H9 (cell line): ENCODE measurements at regions not wholly inside any gene's neighbourhood (a gene's known extent, or its start where the extent isn't known, plus 50 kb on each side); places are given as distances from the start of the nearest gene placed in this dataset.

Experiments
- DNase-seq: peaks from one replicate; pipeline ENCODE4 v3.0.0-alpha.2; 2017
- H2AFZ ChIP-seq: one replicate; pipeline ENCODE4 v1.6.1; 2013; ENCODE audit warnings: mild to moderate bottlenecking, low read length, control low read depth, moderate library complexity
- H2AK5ac ChIP-seq: 2 replicates; pipeline ENCODE4 v1.6.1; 2013; ENCODE audit warnings: low read length, control low read depth, mixed read lengths; ENCODE audit not compliant: insufficient read length
- H2BK120ac ChIP-seq: one replicate; pipeline ENCODE4 v1.6.1; 2013; ENCODE audit warnings: low read depth, mild to moderate bottlenecking, low read length, control low read depth, inconsistent platforms; ENCODE audit not compliant: poor library complexity, severe bottlenecking
- H2BK12ac ChIP-seq: 2 replicates; pipeline ENCODE4 v1.6.1; 2013; ENCODE audit warnings: low read length, control low read depth, mixed read lengths, low read depth; ENCODE audit not compliant: insufficient read length
- H2BK15ac ChIP-seq: 2 replicates; pipeline ENCODE4 v1.6.1; 2013; ENCODE audit warnings: low read depth, low read length, control low read depth
- H2BK20ac ChIP-seq: one replicate; pipeline ENCODE4 v1.6.1; 2013; ENCODE audit warnings: low read depth, mild to moderate bottlenecking, low read length, control low read depth, inconsistent platforms; ENCODE audit not compliant: poor library complexity, severe bottlenecking
- H2BK5ac ChIP-seq: 2 replicates; pipeline ENCODE4 v1.6.1; 2013; ENCODE audit warnings: low read length, control low read depth, mixed read lengths; ENCODE audit not compliant: insufficient read length
- H3K14ac ChIP-seq: 2 replicates; pipeline ENCODE4 v1.6.1; 2013; ENCODE audit warnings: low read length, control low read depth; ENCODE audit not compliant: insufficient read depth
- H3K18ac ChIP-seq: 2 replicates; pipeline ENCODE4 v1.6.1; 2013; ENCODE audit warnings: low read depth, mild to moderate bottlenecking, mixed read lengths, low read length, control low read depth; ENCODE audit not compliant: insufficient read length
- H3K23ac ChIP-seq: 2 replicates; pipeline ENCODE4 v1.6.1; 2013; ENCODE audit warnings: low read length, control low read depth, mixed read lengths, low read depth; ENCODE audit not compliant: insufficient read length
- H3K23me2 ChIP-seq: 2 replicates; pipeline ENCODE4 v1.6.1; 2013; ENCODE audit warnings: low read depth, mild to moderate bottlenecking, mixed read lengths, low read length, control low read depth; ENCODE audit not compliant: insufficient read length, poor library complexity, severe bottlenecking
- H3K27ac ChIP-seq: 2 replicates; pipeline ENCODE4 v1.5.1; 2013; ENCODE audit warnings: low read length, control low read depth, mixed read lengths, low read depth; ENCODE audit not compliant: insufficient read length
- H3K27me3 ChIP-seq: 2 replicates; pipeline ENCODE4 v1.6.1; 2013; ENCODE audit warnings: low read length, control low read depth, inconsistent platforms; ENCODE audit not compliant: insufficient read depth
- H3K4ac ChIP-seq: 2 replicates; pipeline ENCODE4 v1.6.1; 2013; ENCODE audit warnings: low read depth, mild to moderate bottlenecking, control low read depth, inconsistent platforms, low read length, moderate library complexity
- H3K4me1 ChIP-seq: 2 replicates; pipeline ENCODE4 v1.6.1; 2013; ENCODE audit warnings: low read length, control low read depth, inconsistent platforms; ENCODE audit not compliant: insufficient read depth
- H3K4me2 ChIP-seq: 2 replicates; pipeline ENCODE4 v1.6.1; 2013; ENCODE audit warnings: low read length, control low read depth, mixed read lengths; ENCODE audit not compliant: insufficient read length, insufficient read depth
- H3K56ac ChIP-seq: 2 replicates; pipeline ENCODE4 v1.6.1; 2013; ENCODE audit warnings: low read depth, mild to moderate bottlenecking, mixed read lengths, low read length, control low read depth; ENCODE audit not compliant: insufficient read length
- H3K79me1 ChIP-seq: 2 replicates; pipeline ENCODE4 v1.6.1; 2013; ENCODE audit warnings: low read depth, mild to moderate bottlenecking, moderate library complexity, low read length, control low read depth, inconsistent platforms; ENCODE audit not compliant: insufficient read depth, poor library complexity, severe bottlenecking
- H3K79me2 ChIP-seq: 2 replicates; pipeline ENCODE4 v1.6.1; 2013; ENCODE audit warnings: low read length, control low read depth, inconsistent platforms; ENCODE audit not compliant: insufficient read depth
- H3K9ac ChIP-seq: 2 replicates; pipeline ENCODE4 v1.6.1; 2013; ENCODE audit warnings: low read length, control low read depth, mixed read lengths; ENCODE audit not compliant: insufficient read length; ENCODE audit errors: extremely low read depth
- H3K9me3 ChIP-seq: one replicate; pipeline ENCODE4 v1.6.1; 2013; ENCODE audit warnings: low read depth, low read length, inconsistent platforms; ENCODE audit not compliant: control insufficient read depth
- H3T11ph ChIP-seq: one replicate; pipeline ENCODE4 v1.6.1; 2013; ENCODE audit warnings: mild to moderate bottlenecking, low read length, control low read depth, inconsistent platforms
- H4K20me1 ChIP-seq: one replicate; pipeline ENCODE4 v1.6.1; 2013; ENCODE audit not compliant: control insufficient read depth, insufficient read length, insufficient read depth
- H4K5ac ChIP-seq: 2 replicates; pipeline ENCODE4 v1.6.1; 2013; ENCODE audit warnings: low read depth, mild to moderate bottlenecking, mixed read lengths, low read length, control low read depth; ENCODE audit not compliant: insufficient read length
- H4K8ac ChIP-seq: replicated peaks from 2 replicates; pipeline ENCODE4 v1.6.1; 2013; ENCODE audit warnings: low read length, control low read depth, mixed read lengths, low read depth; ENCODE audit not compliant: insufficient read length
- H4K91ac ChIP-seq: 2 replicates; pipeline ENCODE4 v1.6.1; 2013; ENCODE audit warnings: low read depth, mild to moderate bottlenecking, moderate library complexity, mixed read lengths, low read length, control low read depth; ENCODE audit not compliant: insufficient read length
- H3K27ac Mint-ChIP-seq, 3 experiments: 2 replicates in 2 of 3; 3 replicates in 1 of 3; pipeline ENCODE4 v1.8.0; 2020 to 2021; ENCODE audit warnings: mixed read lengths in 3 of 3, mild to moderate bottlenecking in 1 of 3, moderate library complexity in 1 of 3
- H3K27me3 Mint-ChIP-seq: 2 replicates; pipeline ENCODE4 v1.8.0; 2021; ENCODE audit warnings: low read depth, mild to moderate bottlenecking, moderate library complexity, mixed read lengths
- H3K36me3 Mint-ChIP-seq, 3 experiments: 2 replicates in 2 of 3; 3 replicates in 1 of 3; pipeline ENCODE4 v1.8.0; 2020 to 2021; ENCODE audit warnings: low read depth in 3 of 3, mixed read lengths in 3 of 3; ENCODE audit not compliant: insufficient read depth in 1 of 3
- H3K4me1 Mint-ChIP-seq, 2 experiments: 2 replicates each; pipeline ENCODE4 v1.8.0; 2020; ENCODE audit warnings: mixed read lengths in 2 of 2
- H3K4me3 Mint-ChIP-seq, 2 experiments: 2 replicates in 1 of 2; 3 replicates in 1 of 2; pipeline ENCODE4 v1.8.0; 2020 to 2021; ENCODE audit warnings: mild to moderate bottlenecking in 2 of 2, mixed read lengths in 2 of 2, moderate library complexity in 1 of 2
- H3K9me3 Mint-ChIP-seq, 2 experiments: 2 replicates in 1 of 2; 3 replicates in 1 of 2; pipeline ENCODE4 v1.8.0; 2020; ENCODE audit warnings: mild to moderate bottlenecking in 2 of 2, mixed read lengths in 2 of 2, moderate library complexity in 1 of 2
- WGBS: extraction: QIAGEN DNeasy Blood & Tissue Kit; methylation state at CpG from one replicate; pipeline ENCODE4 v1.1.7; 2013; ENCODE audit warnings: missing lambda C conversion rate, low lambda C conversion rate, mixed read lengths; ENCODE audit not compliant: insufficient read length; ENCODE audit errors: extremely low coverage; 5-methylcytosine and 5-hydroxymethylcytosine counted together
- TF ChIP-seq, protein P1 (sequence below): fragments of 200-600 bp; sonication (generic); conservative IDR thresholded peaks from 3 replicates; pipeline ENCODE4 v1.8.0; 2021; ENCODE audit warnings: antibody characterized with exemption, mild to moderate bottlenecking

DNA sequence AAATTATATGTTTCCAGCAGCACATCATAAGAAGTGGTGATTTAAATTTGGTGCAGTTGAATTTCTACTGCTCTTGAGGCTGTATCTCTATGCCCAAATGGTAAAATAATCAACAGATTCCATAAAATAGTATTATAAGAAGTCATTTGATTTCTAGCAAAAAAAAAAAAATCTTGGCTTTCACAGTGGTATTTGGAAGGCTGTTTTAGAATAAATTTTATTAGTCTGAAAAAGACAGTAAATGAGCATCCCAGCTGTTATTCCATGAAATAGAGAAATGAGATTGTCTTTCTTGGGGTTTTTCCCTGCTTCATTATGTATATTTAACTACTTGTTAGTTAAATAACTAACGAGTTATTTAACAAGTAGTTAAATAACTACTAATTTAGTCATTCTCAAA, 156.0 kb upstream of the ABI3BP start:
- no peak overlapping the region for H2BK15ac ChIP-seq
- H4K8ac ChIP-seq, result no peak overlapping the region
- no peak overlapping the region for H2AK5ac ChIP-seq
- peaks cover 6% of the 10 kb centered on the region in 2 experiments for H3K4me1 Mint-ChIP-seq
- H3K27ac ChIP-seq, result no peak overlapping the region
- no peak overlapping the region for H3K14ac ChIP-seq
- H2BK5ac ChIP-seq, result no peak overlapping the region
- no peaks in the 10 kb centered on the region for H3K9me3 ChIP-seq
- no peaks in the 10 kb centered on the region for H3K27me3 ChIP-seq
- H3K9me3 Mint-ChIP-seq, result no peaks in the 10 kb centered on the region; a peak in 1 of 5 replicates
- no peak overlapping the region for H3K23ac ChIP-seq
- H3K79me1 ChIP-seq, result no peaks in the 10 kb centered on the region
- H3K27ac Mint-ChIP-seq, result no peak overlapping the region
- no CpG with 5 or more reads among the region's 1 CpG for WGBS
- no peak overlapping the region for H3K56ac ChIP-seq
- no peaks in the 10 kb centered on the region for H3K27me3 Mint-ChIP-seq
- no peak overlapping the region for H2BK120ac ChIP-seq
- H2BK12ac ChIP-seq, result no peak overlapping the region
- no peak overlapping the region for H3K18ac ChIP-seq
- H3K4me2 ChIP-seq, result no peak overlapping the region
- H4K91ac ChIP-seq, result no peak overlapping the region
- H3K4me1 ChIP-seq, result no peaks in the 10 kb centered on the region
- H2BK20ac ChIP-seq, result no peak overlapping the region
- no peak for DNase-seq
- no peak overlapping the region for H3K4ac ChIP-seq
- H3K36me3 Mint-ChIP-seq, result no peaks in the 10 kb centered on the region
- no peaks in the 10 kb centered on the region for H3K23me2 ChIP-seq
- no peak overlapping the region for H3K9ac ChIP-seq
- H4K5ac ChIP-seq, result no peak overlapping the region
- no peaks in the 10 kb centered on the region for H4K20me1 ChIP-seq
- H3T11ph ChIP-seq, result no peak overlapping the region
- no peaks in the 10 kb centered on the region for H3K79me2 ChIP-seq
- H2AFZ ChIP-seq, result no peak overlapping the region
- TF ChIP-seq, protein P1, sequence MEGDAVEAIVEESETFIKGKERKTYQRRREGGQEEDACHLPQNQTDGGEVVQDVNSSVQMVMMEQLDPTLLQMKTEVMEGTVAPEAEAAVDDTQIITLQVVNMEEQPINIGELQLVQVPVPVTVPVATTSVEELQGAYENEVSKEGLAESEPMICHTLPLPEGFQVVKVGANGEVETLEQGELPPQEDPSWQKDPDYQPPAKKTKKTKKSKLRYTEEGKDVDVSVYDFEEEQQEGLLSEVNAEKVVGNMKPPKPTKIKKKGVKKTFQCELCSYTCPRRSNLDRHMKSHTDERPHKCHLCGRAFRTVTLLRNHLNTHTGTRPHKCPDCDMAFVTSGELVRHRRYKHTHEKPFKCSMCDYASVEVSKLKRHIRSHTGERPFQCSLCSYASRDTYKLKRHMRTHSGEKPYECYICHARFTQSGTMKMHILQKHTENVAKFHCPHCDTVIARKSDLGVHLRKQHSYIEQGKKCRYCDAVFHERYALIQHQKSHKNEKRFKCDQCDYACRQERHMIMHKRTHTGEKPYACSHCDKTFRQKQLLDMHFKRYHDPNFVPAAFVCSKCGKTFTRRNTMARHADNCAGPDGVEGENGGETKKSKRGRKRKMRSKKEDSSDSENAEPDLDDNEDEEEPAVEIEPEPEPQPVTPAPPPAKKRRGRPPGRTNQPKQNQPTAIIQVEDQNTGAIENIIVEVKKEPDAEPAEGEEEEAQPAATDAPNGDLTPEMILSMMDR, result no peak
- H3K4me3 Mint-ChIP-seq, result no peak overlapping the region
